ENCODE measurements at regions not wholly inside any gene's neighbourhood (a gene's known extent, or its start where the extent isn't known, plus 50 kb on each side); places are given as distances from the start of the nearest gene placed in this dataset.
A peak's percentile ranks its signal among the peaks of the same experiment; 100 is the strongest.

- DNase-seq (ENCODE audit: low spot score): no peak
Measured at GRCh38 chr7:84817016-84817415, 369.8 kb downstream of the SEMA3D start.

- DNase-seq (ENCODE audit: low spot score): no peak
Measured at GRCh38 chr7:84813376-84813775, 373.5 kb downstream of the SEMA3D start.

- DNase-seq (ENCODE audit: low spot score): no peak
Measured at GRCh38 chr7:84812021-84812420, 374.8 kb downstream of the SEMA3D start.

GRCh38 chr7:84811362-84811761, 375.5 kb downstream of the SEMA3D start:
- no peak for DNase-seq (ENCODE audit: low spot score)

- no peak for DNase-seq (ENCODE audit: low spot score)
Measured at GRCh38 chr7:84809877-84810276, 377.0 kb downstream of the SEMA3D start.

- no peak for DNase-seq (ENCODE audit: low spot score)
Measured at GRCh38 chr7:84803979-84804378, 382.9 kb downstream of the SEMA3D start.

GRCh38 chr7:84801396-84801795, 385.5 kb downstream of the SEMA3D start:
- no peak for DNase-seq (ENCODE audit: low spot score)

- no peak for DNase-seq (ENCODE audit: low spot score)
Measured at GRCh38 chr7:84800846-84801245, 386.0 kb downstream of the SEMA3D start.

GRCh38 chr7:84799106-84799505, 387.8 kb downstream of the SEMA3D start:
- no peak for DNase-seq (ENCODE audit: low spot score)

GRCh38 chr7:84792231-84792893, 394.5 kb downstream of the SEMA3D start:
- peak; percentile 2 for DNase-seq (ENCODE audit: low spot score)

- DNase-seq (ENCODE audit: low spot score): no peak
Measured at GRCh38 chr7:84790882-84791281, 396.0 kb downstream of the SEMA3D start.

- no peak for DNase-seq (ENCODE audit: low spot score)
Measured at GRCh38 chr7:84786073-84786472, 400.8 kb downstream of the SEMA3D start.

- no peak for DNase-seq (ENCODE audit: low spot score)
Measured at GRCh38 chr7:84784450-84784849, 402.4 kb downstream of the SEMA3D start.

- no peak for DNase-seq (ENCODE audit: low spot score)
Measured at GRCh38 chr7:84783141-84783778, 403.6 kb downstream of the SEMA3D start.

GRCh38 chr7:84781838-84782237, 405.0 kb downstream of the SEMA3D start:
- no peak for DNase-seq (ENCODE audit: low spot score)

GRCh38 chr7:84780158-84781124, 406.4 kb downstream of the SEMA3D start:
- DNase-seq (ENCODE audit: low spot score): no peak

- DNase-seq (ENCODE audit: low spot score): no peak
Measured at GRCh38 chr7:84757761-84758160, 429.1 kb downstream of the SEMA3D start.

- DNase-seq (ENCODE audit: low spot score): no peak
Measured at GRCh38 chr7:84746353-84746752, 440.5 kb downstream of the SEMA3D start.

GRCh38 chr7:84744385-84744784, 442.5 kb downstream of the SEMA3D start:
- DNase-seq (ENCODE audit: low spot score): no peak

GRCh38 chr7:84738583-84739150, 448.2 kb downstream of the SEMA3D start:
- DNase-seq (ENCODE audit: low spot score): no peak

- no peak for DNase-seq (ENCODE audit: low spot score)
Measured at GRCh38 chr7:84735677-84736076, 451.2 kb downstream of the SEMA3D start.

- no peak for DNase-seq (ENCODE audit: low spot score)
Measured at GRCh38 chr7:84735011-84735410, 451.8 kb downstream of the SEMA3D start.
